ENCODE measurements at regions not wholly inside any gene's neighbourhood (a gene's known extent, or its start where the extent isn't known, plus 50 kb on each side); places are given as distances from the start of the nearest gene placed in this dataset.
A peak's percentile ranks its signal among the peaks of the same experiment; 100 is the strongest.
"Not testable (repeated sequence)": the region's sequence is repeated elsewhere in the genome, so short reads cannot be mapped to it uniquely, and the experiment has no call there.

- DNase-seq = no peak
Measured at GRCh38 chr18:56312551-56313335, 325.6 kb downstream of the TXNL1 start.

- DNase-seq = no peak
Measured at GRCh38 chr18:56309104-56309503, 329.3 kb downstream of the TXNL1 start.

GRCh38 chr18:56307354-56308170 lies 330.8 kb downstream of the TXNL1 start:
- DNase-seq = peak; percentile 61

DNA sequence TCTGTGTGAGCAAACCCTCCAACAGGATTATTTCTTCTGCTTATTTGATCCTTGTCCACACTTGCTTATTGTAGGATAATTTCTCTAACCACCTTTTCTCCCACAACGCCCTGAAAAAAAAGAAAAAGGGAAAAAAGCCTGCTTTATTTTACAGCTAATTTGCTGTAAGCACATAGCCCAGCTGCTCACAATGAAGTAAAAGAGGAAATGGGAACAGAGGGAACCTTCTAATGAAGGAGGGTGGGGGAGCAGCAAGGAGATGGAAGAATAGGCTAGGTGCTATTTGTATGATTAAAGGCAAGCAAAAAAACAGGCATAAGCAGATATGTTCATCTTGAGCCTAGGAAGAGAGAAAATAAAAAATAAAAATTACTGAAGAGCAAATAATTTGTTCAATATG lies 331.6 kb downstream of the TXNL1 start:
- peak; percentile 33 for DNase-seq

DNA sequence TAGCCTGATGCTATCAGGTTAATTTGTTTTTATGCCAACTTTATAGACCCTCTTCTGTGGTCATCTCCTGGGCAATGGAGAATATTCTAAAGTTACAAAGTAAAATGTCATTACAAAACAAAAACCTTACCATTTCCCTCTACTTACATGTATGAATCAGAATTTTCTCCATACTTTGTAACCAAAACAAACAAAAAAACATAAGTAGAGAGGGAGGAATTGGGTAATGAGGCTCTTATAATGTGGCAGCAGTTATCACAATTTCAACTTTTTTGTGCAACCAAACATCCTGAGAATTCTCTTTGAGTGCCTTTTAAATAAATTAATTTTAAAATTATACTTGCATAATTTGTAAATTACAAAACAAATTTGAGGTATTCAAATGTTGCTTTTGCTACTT lies 332.8 kb downstream of the TXNL1 start:
- no peak for DNase-seq

DNA sequence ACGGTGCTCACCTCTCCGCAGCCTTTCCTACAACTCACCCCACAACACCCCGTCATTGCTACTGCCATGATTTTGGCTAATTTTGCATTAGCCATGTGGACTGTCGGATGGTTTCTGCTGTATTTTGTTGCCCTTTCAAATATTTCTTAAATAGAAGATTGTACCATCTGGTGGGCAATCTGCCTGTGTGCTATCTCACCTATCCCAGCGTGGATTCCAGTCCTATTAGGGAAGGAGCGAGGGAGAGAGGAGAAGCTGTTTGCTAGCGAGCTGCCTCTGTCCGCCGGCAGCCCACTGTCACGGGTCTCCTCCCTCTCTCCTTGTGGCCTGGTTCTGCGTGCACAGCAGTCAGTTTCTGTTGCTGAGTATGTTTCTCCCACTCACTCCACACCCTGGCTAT lies 336.2 kb downstream of the TXNL1 start:
- DNase-seq = peak; percentile 29

DNA sequence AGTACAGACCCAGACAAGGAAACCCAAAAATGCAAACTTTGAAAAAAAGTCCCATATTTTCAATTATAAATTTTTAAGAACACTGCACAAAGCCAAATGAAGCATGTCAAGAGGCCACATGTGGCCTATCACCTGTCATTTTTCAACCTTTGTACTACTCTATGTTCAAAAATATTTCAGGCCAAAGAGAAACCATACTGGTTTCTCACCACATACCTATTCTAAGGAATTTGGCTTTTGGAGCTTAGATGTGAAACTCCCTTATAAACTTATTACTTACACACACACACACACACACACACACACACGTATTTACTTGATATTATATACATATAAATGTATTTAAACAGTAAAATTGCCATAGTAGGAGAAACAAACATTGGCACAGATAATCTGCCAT lies 338.7 kb downstream of the TXNL1 start:
- DNase-seq = no peak

- no peak for DNase-seq
Measured at GRCh38 chr18:56298935-56299334, 339.5 kb downstream of the TXNL1 start.

DNA sequence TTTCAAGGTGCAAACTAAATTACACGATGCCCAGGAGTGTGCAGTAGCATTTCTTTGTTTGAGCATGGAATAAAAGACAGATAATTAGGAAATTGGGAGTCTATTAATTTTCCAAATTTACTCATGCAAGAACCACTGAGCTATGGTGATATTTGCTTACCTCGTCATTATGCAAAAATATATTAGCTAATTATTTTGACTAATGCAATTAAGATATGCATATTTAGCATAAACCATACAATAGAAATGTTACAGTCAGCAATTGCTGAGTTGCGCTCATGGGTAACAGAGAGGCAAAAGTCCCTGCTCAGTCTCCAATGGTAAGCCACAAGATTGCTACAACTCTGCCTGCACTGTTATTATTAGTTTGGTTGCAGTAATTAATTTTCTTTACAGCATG lies 342.0 kb downstream of the TXNL1 start:
- DNase-seq = no peak

DNA sequence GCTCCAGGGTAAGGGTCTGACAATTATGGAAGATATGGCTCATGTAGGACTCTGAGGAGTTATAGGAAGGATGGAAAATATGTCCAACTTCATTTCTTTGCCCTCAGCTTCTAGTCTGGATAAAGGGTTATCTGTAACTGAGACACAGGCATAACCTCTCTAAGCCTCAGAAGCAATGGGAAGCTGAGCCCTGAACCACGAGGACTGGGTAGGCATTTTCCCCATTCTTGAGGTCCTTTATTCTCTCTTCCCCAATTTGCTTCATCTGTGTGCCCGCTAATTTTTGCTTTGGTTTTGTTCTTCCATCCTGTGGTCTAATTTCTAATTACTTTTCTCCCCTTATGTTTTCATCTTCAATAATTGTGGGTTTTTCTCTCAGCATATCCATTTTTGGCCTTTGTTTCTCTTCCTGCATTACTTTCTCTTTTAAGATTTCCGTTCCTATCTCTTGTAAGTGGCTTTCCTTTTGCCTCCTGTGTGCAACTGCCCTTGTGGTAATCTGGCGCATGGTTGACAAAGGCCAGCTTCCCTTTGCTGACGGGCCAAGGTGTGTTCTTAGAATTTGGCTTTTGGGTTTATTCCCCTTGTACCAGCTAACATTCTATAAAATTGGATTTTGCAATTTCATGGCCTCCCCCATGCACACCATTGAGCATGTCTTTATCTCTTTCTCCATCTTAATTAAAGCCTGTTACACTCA lies 343.8 kb downstream of the TXNL1 start:
- DNase-seq = no peak

DNA sequence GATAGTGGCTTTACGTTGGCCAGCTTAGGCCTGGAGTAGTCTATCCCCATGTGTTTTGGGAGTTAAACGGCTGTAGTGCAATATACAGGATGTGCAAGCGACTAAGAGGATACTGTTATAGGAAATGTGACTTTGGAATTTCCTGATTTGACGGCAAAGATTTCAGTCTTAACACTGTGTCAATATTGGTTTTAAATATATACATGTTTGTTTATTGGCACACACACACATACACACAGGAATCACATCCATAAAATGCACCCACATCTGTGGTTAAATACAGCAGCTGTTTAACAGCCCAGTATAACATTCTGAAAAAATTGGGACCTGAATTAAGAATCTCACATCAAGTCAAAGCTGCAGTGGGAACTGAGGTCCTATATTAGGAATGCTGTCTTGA lies 347.1 kb downstream of the TXNL1 start:
- DNase-seq = no peak

GRCh38 chr18:56289381-56289780 lies 349.0 kb downstream of the TXNL1 start:
- no peak for DNase-seq

GRCh38 chr18:56286775-56287325 lies 351.5 kb downstream of the TXNL1 start:
- DNase-seq = no peak

DNA sequence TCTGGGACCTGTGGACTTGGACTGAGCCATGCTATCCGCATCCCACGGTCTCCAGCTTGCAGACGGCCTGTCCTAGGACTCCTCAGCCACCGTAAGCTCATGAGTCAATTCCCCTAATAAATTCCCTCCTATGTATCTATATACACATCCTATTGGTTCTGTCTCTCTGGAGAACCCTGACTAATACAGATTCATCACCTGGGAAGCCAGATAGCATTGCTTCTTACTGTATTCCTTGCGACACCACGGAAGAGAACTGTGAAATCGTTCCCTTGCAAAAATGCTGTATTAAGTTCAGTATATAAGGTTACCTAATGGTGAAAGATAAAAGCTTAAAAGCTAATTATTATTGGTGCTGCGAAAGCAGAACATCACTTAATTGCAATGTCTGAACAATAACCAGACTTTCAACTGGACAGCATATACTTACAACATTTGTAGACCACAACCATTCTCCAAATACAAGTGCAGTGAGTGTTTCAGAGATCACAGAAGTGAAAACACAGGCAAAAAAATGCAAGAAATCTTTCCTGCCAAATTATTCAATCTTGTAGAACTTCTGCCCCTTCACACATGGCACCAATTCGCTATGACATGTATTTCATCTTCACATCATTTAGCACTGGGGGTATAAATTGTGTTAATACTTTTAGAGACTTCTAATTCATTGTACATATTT lies 352.9 kb downstream of the TXNL1 start:
- DNase-seq = no peak

GRCh38 chr18:56284319-56284718 lies 354.1 kb downstream of the TXNL1 start:
- DNase-seq = no peak

DNA sequence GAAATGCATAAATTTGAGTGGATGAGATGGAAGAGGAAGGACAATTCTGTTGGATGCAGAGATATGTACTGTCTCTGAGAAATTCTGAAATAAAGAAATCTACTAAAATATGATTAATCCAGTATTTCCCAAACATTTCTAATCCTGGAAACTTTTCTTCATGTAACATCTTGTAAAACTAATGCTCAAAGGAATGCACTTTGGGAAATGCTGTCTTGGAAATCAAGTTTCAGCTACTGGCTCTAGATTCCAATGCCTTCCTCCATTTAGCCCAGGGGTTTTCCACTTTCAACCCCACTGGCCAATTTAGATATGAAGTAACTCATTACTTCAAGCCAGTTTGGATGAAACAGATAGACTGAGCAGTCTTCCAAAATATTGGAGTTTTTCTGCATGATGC lies 355.1 kb downstream of the TXNL1 start:
- DNase-seq = no peak

- no peak for DNase-seq
Measured at GRCh38 chr18:56282234-56283104, 355.9 kb downstream of the TXNL1 start.

DNA sequence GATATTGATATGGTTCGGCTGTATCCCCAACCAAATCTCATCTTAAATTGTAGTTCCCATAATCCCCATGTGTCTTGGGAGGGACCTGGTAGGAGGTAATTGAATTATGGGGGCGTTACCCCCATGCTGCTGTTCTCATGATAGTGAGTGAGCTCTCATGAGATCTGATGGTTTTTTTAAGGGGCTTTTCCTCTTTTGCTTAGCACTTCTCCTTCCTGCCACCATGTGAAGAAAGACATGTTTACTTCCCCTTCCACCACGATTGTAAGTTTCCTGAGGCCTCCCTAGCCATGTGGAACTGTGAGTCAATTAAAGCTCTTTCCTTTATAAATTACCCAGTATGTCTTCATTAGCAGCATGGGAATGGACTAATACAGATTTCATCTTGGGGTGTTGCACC lies 358.6 kb downstream of the TXNL1 start:
- DNase-seq = not testable (repeated sequence)

- DNase-seq = no peak
Measured at GRCh38 chr18:56278421-56279003, 359.9 kb downstream of the TXNL1 start.

DNA sequence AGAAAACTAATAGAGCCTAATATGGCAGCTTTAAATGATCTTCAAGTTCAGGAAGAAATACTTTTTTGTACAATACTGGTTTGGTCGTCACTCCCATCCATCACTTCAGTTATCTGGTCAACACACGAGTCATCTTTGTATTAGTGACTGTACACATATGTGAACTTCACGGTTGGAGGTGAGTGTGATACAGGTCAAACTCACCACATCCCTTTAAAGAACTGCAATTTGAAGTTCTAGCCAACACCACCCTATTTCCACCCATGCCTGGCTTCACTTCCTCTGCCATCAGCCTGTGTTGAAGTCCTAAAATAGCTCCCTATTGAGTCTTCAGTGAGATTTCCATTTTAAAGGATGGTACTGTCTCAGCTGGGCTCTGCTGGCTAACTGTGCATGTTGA lies 361.9 kb downstream of the TXNL1 start:
- no peak for DNase-seq

DNA sequence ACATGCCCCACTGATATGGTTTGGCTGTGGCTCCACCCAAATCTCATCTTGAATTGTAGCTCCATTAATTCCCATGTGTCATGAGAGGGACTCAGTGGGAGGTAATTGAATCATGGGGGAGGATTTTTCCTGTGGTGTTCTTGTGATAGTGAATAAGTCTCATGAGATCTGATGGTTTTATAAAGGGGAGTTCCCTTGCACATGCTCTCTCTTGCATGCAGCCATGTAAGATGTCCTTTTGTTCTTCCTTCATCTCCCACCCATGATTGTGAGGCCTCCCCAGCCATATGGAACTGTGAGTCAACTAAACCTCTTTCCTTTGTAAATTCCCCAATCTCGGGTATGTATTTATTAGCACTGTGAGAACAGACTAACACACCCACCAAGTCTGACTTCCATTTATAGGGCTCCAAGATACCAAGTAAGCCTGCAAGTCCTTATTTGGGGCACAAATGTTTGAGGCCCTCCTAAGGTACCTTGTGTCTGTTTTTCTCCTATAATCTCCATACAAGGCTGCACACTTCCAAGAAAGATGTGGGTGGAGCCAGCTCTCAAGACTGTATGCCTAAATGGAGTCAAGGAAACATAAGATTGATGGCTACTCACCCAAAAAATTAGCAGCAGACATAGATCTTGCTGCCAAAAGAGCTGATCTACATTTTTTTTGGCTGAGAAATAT lies 364.7 kb downstream of the TXNL1 start:
- DNase-seq = no peak
